OCI-LY7 (cell line): ENCODE measurements at regions not wholly inside any gene's neighbourhood (a gene's known extent, or its start where the extent isn't known, plus 50 kb on each side); places are given as distances from the start of the nearest gene placed in this dataset.

Experiments used
- BruUV-seq: library from RNA; stranded (reverse); fragments of 400-500 nt; replicated peaks from 2 replicates; lab custom pipeline; 2021; lab: Mats Ljungman, UMichigan
- CTCF ChIA-PET: fragments of 300-600 bp; sonication (Branson Sonifier 250); formaldehyde crosslinking; loops from one replicate; lab custom pipeline; 2022; ENCODE audit warnings: antibody characterized with exemption; ENCODE audit not compliant: unreplicated experiment; lab: Charles Lee
- POLR2A ChIA-PET: fragments of 300-600 bp; sonication (Branson Sonifier 250); formaldehyde crosslinking; loops from one replicate; lab custom pipeline; 2022; ENCODE audit warnings: antibody characterized with exemption; lab: Charles Lee
- DNase-seq: peaks from one replicate; pipeline ENCODE4 v3.0.0-alpha.2; 2015; ENCODE audit warnings: low spot score
- H2AFZ ChIP-seq: fragments of 200-600 bp; sonication (generic), shearing (Covaris generic); 2 replicates; pipeline ENCODE4 v1.6.1; 2014; ENCODE audit warnings: mild to moderate bottlenecking, antibody characterized with exemption, low read length, moderate library complexity
- H3K27ac ChIP-seq: fragments of 200-600 bp; sonication (generic); 2 replicates; pipeline ENCODE4 v1.5.1; 2014; ENCODE audit warnings: mixed run types, low read depth, mild to moderate bottlenecking, moderate library complexity, low read length, inconsistent platforms; ENCODE audit not compliant: poor library complexity, severe bottlenecking
- H3K36me3 ChIP-seq: fragments of 200-600 bp; sonication (generic); 2 replicates; pipeline ENCODE4 v1.6.1; 2014; ENCODE audit warnings: mild to moderate bottlenecking, antibody characterized with exemption, low read length, moderate library complexity, mixed read lengths; ENCODE audit not compliant: insufficient read depth
- H3K4me1 ChIP-seq: fragments of 200-600 bp; sonication (generic); 2 replicates; pipeline ENCODE4 v1.5.1; 2014; ENCODE audit warnings: mild to moderate bottlenecking, low read length; ENCODE audit not compliant: insufficient read depth, poor library complexity, severe bottlenecking
- H3K4me2 ChIP-seq: fragments of 200-600 bp; sonication (generic); 2 replicates; pipeline ENCODE4 v1.6.1; 2014; ENCODE audit warnings: mild to moderate bottlenecking, low read length
- H3K4me3 ChIP-seq: fragments of 200-600 bp; sonication (generic); 2 replicates; pipeline ENCODE4 v1.5.1; 2014; ENCODE audit warnings: mild to moderate bottlenecking, low read depth, low read length; ENCODE audit not compliant: poor library complexity, severe bottlenecking
- H3K79me2 ChIP-seq: fragments of 200-600 bp; sonication (generic); 2 replicates; pipeline ENCODE4 v1.6.1; 2016; ENCODE audit warnings: low read depth, mild to moderate bottlenecking, low read length, moderate library complexity, mixed read lengths; ENCODE audit not compliant: insufficient read depth
- H3K9me2 ChIP-seq: fragments of 200-600 bp; sonication (generic); 2 replicates; pipeline ENCODE4 v1.6.1; 2016; ENCODE audit warnings: mild to moderate bottlenecking, low read length, mixed read lengths; ENCODE audit not compliant: insufficient read depth
- H3K9me3 ChIP-seq: fragments of 200-600 bp; sonication (generic); 2 replicates; pipeline ENCODE4 v1.6.1; 2014; ENCODE audit warnings: mild to moderate bottlenecking, mixed run types, low read length, mixed read lengths
- H4K20me1 ChIP-seq: fragments of 200-600 bp; sonication (generic); 2 replicates; pipeline ENCODE4 v1.6.1; 2014; ENCODE audit warnings: mild to moderate bottlenecking, antibody characterized with exemption, low read length, moderate library complexity, mixed read lengths; ENCODE audit not compliant: insufficient read depth
- CTCF ChIP-seq: fragments of 200-600 bp; sonication (generic); conservative IDR thresholded peaks from 2 replicates; pipeline ENCODE4 v1.5.1; 2014; ENCODE audit warnings: mild to moderate bottlenecking, antibody characterized with exemption, low read length, moderate library complexity, mixed read lengths
- EZH2phosphoT487 ChIP-seq: fragments of 200-600 bp; sonication (generic); IDR thresholded peaks from 2 replicates; pipeline ENCODE4 v1.6.1; 2018; ENCODE audit warnings: low read depth, borderline replicate concordance, mild to moderate bottlenecking, mixed run types, antibody characterized with exemption, low read length, moderate library complexity, mixed read lengths
- intact Hi-C: fragments of 100-400 bp; cut with micrococcal nuclease; formaldehyde crosslinking; loops from one replicate; pipeline ENCODE4 v1.10.0; 2022; ENCODE audit not compliant: unreplicated experiment

GRCh38 chr10:85032981-85033380 lies 704.6 kb downstream of the CCSER2 start:
- Histone ChIP-seq H3K36me3 (no peaks in the 10 kb centered on the region), H4K20me1 (no peaks in the 10 kb centered on the region), H3K9me2 (no peaks in the 10 kb centered on the region), H3K4me3 (no peak overlapping the region), H3K27ac (no peak overlapping the region), H3K9me3 (no peaks in the 10 kb centered on the region; the same call in 1 of the 2 replicates), H3K4me2 (no peak overlapping the region), H3K79me2 (no peaks in the 10 kb centered on the region), H3K4me1 (no peaks in the 10 kb centered on the region), H2AFZ (no peak overlapping the region)
- POLR2A ChIA-PET = no interaction called here
- no peak for DNase-seq
- no TSS peak for BruUV-seq
- CTCF ChIA-PET = no interaction called here
- intact Hi-C loops = no loop called here
- TF ChIP-seq EZH2phosphoT487 (no peak), CTCF (no peak)

GRCh38 chr10:85036661-85037060 lies 708.3 kb downstream of the CCSER2 start:
- Histone ChIP-seq H3K36me3 (no peaks in the 10 kb centered on the region), H3K4me3 (no peak overlapping the region), H2AFZ (no peak overlapping the region), H3K9me3 (peaks cover 6% of the 10 kb centered on the region; the same call in 1 of the 2 replicates), H3K27ac (no peak overlapping the region), H4K20me1 (no peaks in the 10 kb centered on the region), H3K4me1 (no peaks in the 10 kb centered on the region), H3K4me2 (no peak overlapping the region), H3K9me2 (no peaks in the 10 kb centered on the region), H3K79me2 (no peaks in the 10 kb centered on the region)
- DNase-seq = no peak
- BruUV-seq = no TSS peak
- CTCF ChIA-PET = no interaction called here
- POLR2A ChIA-PET = no interaction called here
- no peak for TF ChIP-seq EZH2phosphoT487
- no peak for TF ChIP-seq CTCF
- intact Hi-C loops = no loop called here

- no peak for DNase-seq
- no peaks in the 10 kb centered on the region for H3K4me1 ChIP-seq
- no peaks in the 10 kb centered on the region for H3K9me2 ChIP-seq
- BruUV-seq = no TSS peak
- H3K79me2 ChIP-seq = no peaks in the 10 kb centered on the region
- ChIA-PET CTCF (no interaction called here), POLR2A (interaction anchor here (0.6 kb wide), 1 partner anchor 570 kb away, joined by 3 read pairs; no protein-coding TSS in a partner anchor)
- H4K20me1 ChIP-seq = no peaks in the 10 kb centered on the region
- H3K9me3 ChIP-seq = peaks cover 6% of the 10 kb centered on the region; the same call in 1 of the 2 replicates
- H3K4me2 ChIP-seq = no peak overlapping the region
- H3K27ac ChIP-seq = no peak overlapping the region
- no peak overlapping the region for H2AFZ ChIP-seq
- H3K36me3 ChIP-seq = no peaks in the 10 kb centered on the region
- TF ChIP-seq EZH2phosphoT487 (no peak), CTCF (no peak)
- no peak overlapping the region for H3K4me3 ChIP-seq
- intact Hi-C loops = no loop called here
Observed at GRCh38 chr10:85039311-85039710, 710.9 kb downstream of the CCSER2 start.
